SK-N-MC (cell line): ENCODE measurements at regions not wholly inside any gene's neighbourhood (a gene's known extent, or its start where the extent isn't known, plus 50 kb on each side); places are given as distances from the start of the nearest gene placed in this dataset.

Experiments
- EZH2 ChIP-seq: fragments of 200-600 bp; sonication (generic); IDR thresholded peaks from one replicate; pipeline ENCODE4 v1.6.1; 2017; ENCODE audit warnings: antibody characterized with exemption
- FOXP2 ChIP-seq: optimal IDR thresholded peaks from 2 replicates; pipeline ENCODE3; 2011; ENCODE audit warnings: mild to moderate bottlenecking, moderate library complexity; ENCODE audit not compliant: insufficient read depth; ENCODE audit errors: extremely low read length, control extremely low read depth
- POLR2AphosphoS5 ChIP-seq: IDR thresholded peaks from 2 replicates; pipeline ENCODE4 v1.6.1; 2012; ENCODE audit warnings: mild to moderate bottlenecking, low read depth, low read length, borderline replicate concordance

DNA sequence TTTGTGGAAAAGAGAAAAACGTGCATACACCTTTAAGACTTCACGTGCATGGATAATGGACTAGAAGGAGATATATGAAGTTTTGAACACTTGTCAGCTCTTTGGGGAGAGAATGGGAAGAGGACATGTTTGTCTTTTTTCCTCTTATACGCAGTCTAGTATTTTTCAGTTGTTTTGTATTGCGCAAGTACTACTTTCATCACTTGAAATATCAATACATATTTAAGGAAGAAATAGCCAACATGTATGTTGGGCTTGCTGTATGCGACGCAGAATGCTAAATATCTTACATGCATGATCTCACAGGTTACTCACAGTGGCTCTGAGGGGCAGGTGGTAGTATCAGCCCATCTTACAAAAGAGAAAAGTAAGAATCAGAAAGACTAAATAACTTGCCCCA, 176.5 kb upstream of the RUNX1 start:
- TF ChIP-seq FOXP2 (no peak), POLR2AphosphoS5 (no peak), EZH2 (no peak)
